ENCODE measurements at regions not wholly inside any gene's neighbourhood (a gene's known extent, or its start where the extent isn't known, plus 50 kb on each side); places are given as distances from the start of the nearest gene placed in this dataset.
"Not testable (repeated sequence)": the region's sequence is repeated elsewhere in the genome, so short reads cannot be mapped to it uniquely, and the experiment has no call there.

GRCh38 chr1:208486677-208487076 is 242.5 kb upstream of the PLXNA2 start:
- Histone ChIP-seq H3K9me3 (ENCODE audit: low read length) (0 out of 2 replicates have a peak, but pooled peaks cover 5% of the 10 kb centered on the region), H3K79me2 (ENCODE audit: insufficient read depth, low read depth, low read length) (no peaks in the 10 kb centered on the region), H3K4me3 (ENCODE audit: low read depth, low read length, poor library complexity, severe bottlenecking) (no peak overlapping the region), H2AFZ (ENCODE audit: low read length) (no peak overlapping the region), H3K9me2 (ENCODE audit: insufficient read depth, low read length) (no peaks in the 10 kb centered on the region), H4K20me1 (ENCODE audit: insufficient read depth, low read length) (no peaks in the 10 kb centered on the region), H3K4me1 (ENCODE audit: insufficient read depth, low read length, poor library complexity, severe bottlenecking) (no peaks in the 10 kb centered on the region), H3K27ac (ENCODE audit: low read depth, low read length, poor library complexity, severe bottlenecking) (no peak overlapping the region), H3K36me3 (ENCODE audit: insufficient read depth, low read length) (no peaks in the 10 kb centered on the region), H3K4me2 (ENCODE audit: low read length) (no peak overlapping the region)
- CTCF ChIA-PET (ENCODE audit: unreplicated experiment), result no interaction called here
- POLR2A ChIA-PET, result no interaction called here
- DNase-seq (ENCODE audit: low spot score), result no peak
- TF ChIP-seq CTCF (conservative IDR thresholded peaks at IDR 0.05; ENCODE audit: low read length), result no peak
- no peak for TF ChIP-seq EZH2phosphoT487 (IDR thresholded peaks at IDR 0.05; ENCODE audit: borderline replicate concordance, low read depth, low read length)
- BruUV-seq (replicated peaks), result no TSS peak
- intact Hi-C loops (cut with micrococcal nuclease; ENCODE audit: unreplicated experiment), result no loop called here

- H3K27ac ChIP-seq (ENCODE audit: low read depth, low read length, poor library complexity, severe bottlenecking); H3K4me3 ChIP-seq (ENCODE audit: low read depth, low read length, poor library complexity, severe bottlenecking); DNase-seq (ENCODE audit: low spot score); H2AFZ ChIP-seq (ENCODE audit: low read length); H4K20me1 ChIP-seq (ENCODE audit: insufficient read depth, low read length); H3K4me1 ChIP-seq (ENCODE audit: insufficient read depth, low read length, poor library complexity, severe bottlenecking); H3K79me2 ChIP-seq (ENCODE audit: insufficient read depth, low read depth, low read length); intact Hi-C loops (cut with micrococcal nuclease; ENCODE audit: unreplicated experiment); BruUV-seq (replicated peaks); CTCF ChIA-PET (ENCODE audit: unreplicated experiment); H3K36me3 ChIP-seq (ENCODE audit: insufficient read depth, low read length); H3K9me2 ChIP-seq (ENCODE audit: insufficient read depth, low read length); H3K9me3 ChIP-seq (ENCODE audit: low read length); H3K4me2 ChIP-seq (ENCODE audit: low read length); POLR2A ChIA-PET: not testable (repeated sequence)
These were observed 244.2 kb upstream of the PLXNA2 start for GRCh38 chr1:208488432-208488831.

GRCh38 chr1:208496467-208497371 is 252.5 kb upstream of the PLXNA2 start:
- ChIA-PET CTCF (ENCODE audit: unreplicated experiment) (no interaction called here), POLR2A (interaction anchor here (0.6 to 0.7 kb wide), 2 partner anchors 98 to 108 kb away, joined by 3 read pairs; no protein-coding TSS in a partner anchor)
- H3K36me3 ChIP-seq (ENCODE audit: insufficient read depth, low read length), result no peaks in the 10 kb centered on the region
- H3K9me2 ChIP-seq (ENCODE audit: insufficient read depth, low read length), result no peaks in the 10 kb centered on the region
- no peak overlapping the region for H3K4me3 ChIP-seq (ENCODE audit: low read depth, low read length, poor library complexity, severe bottlenecking)
- no peak for TF ChIP-seq EZH2phosphoT487 (IDR thresholded peaks at IDR 0.05; ENCODE audit: borderline replicate concordance, low read depth, low read length)
- TF ChIP-seq CTCF (conservative IDR thresholded peaks at IDR 0.05; ENCODE audit: low read length), result no peak
- H3K4me1 ChIP-seq (ENCODE audit: insufficient read depth, low read length, poor library complexity, severe bottlenecking), result no peaks in the 10 kb centered on the region
- no peaks in the 10 kb centered on the region for H3K9me3 ChIP-seq (ENCODE audit: low read length)
- H3K79me2 ChIP-seq (ENCODE audit: insufficient read depth, low read depth, low read length), result no peaks in the 10 kb centered on the region
- no peak for DNase-seq (ENCODE audit: low spot score)
- H4K20me1 ChIP-seq (ENCODE audit: insufficient read depth, low read length), result no peaks in the 10 kb centered on the region
- no TSS peak for BruUV-seq (replicated peaks)
- intact Hi-C loops (cut with micrococcal nuclease; ENCODE audit: unreplicated experiment), result no loop called here
- H2AFZ ChIP-seq (ENCODE audit: low read length), result no peak overlapping the region
- no peak overlapping the region for H3K27ac ChIP-seq (ENCODE audit: low read depth, low read length, poor library complexity, severe bottlenecking)
- H3K4me2 ChIP-seq (ENCODE audit: low read length), result no peak overlapping the region
